ENCODE measurements at regions not wholly inside any gene's neighbourhood (a gene's known extent, or its start where the extent isn't known, plus 50 kb on each side); places are given as distances from the start of the nearest gene placed in this dataset.
A peak's percentile ranks its signal among the peaks of the same experiment; 100 is the strongest.

- no peak overlapping the region for H2AFZ ChIP-seq
- peaks cover 14% of the 10 kb centered on the region for H3K4me1 ChIP-seq (replicated peaks; ENCODE audit: insufficient read depth)
- peak overlapping the region; percentile 5; the same call in 1 of the 2 replicates for H3K4me2 ChIP-seq
- H3K36me3 ChIP-seq (ENCODE audit: low read depth) = no peaks in the 10 kb centered on the region
- BruUV-seq (replicated peaks) = no TSS peak
- no peak overlapping the region for H3K4me3 ChIP-seq
- peak in 1 of 2 experiments; percentile 45 for DNase-seq
- ChIA-PET CTCF (no interaction called here), POLR2A (ENCODE audit: unreplicated experiment) (interaction anchor here (0.5 kb wide), 1 partner anchor 212 kb away, joined by 4 read pairs; no protein-coding TSS in a partner anchor)
- no peaks in the 10 kb centered on the region for H3K79me2 ChIP-seq (ENCODE audit: low read depth)
- H3K27ac ChIP-seq = no peak overlapping the region
- intact Hi-C loops (cut with micrococcal nuclease; ENCODE audit: unreplicated experiment) = no loop called here
- no peaks in the 10 kb centered on the region; the same call in 1 of the 2 replicates for H3K9me3 ChIP-seq (ENCODE audit: insufficient read depth, low read depth)
- peaks cover 3% of the 10 kb centered on the region; the same call in 1 of the 2 replicates for H3F3A ChIP-seq (ENCODE audit: insufficient read depth, low read depth)
- H3K9me2 ChIP-seq (ENCODE audit: insufficient read depth) = 0 out of 2 replicates have a peak, but pooled peaks cover 4% of the 10 kb centered on the region
- H4K20me1 ChIP-seq (ENCODE audit: insufficient read depth) = no peaks in the 10 kb centered on the region
- no peaks in the 10 kb centered on the region for H3K27me3 ChIP-seq (ENCODE audit: insufficient read depth, low read depth)
- no peak for TF ChIP-seq EZH2 (IDR thresholded peaks at IDR 0.05; ENCODE audit: low read depth)
- no peak for TF ChIP-seq CTCF (conservative IDR thresholded peaks at IDR 0.05)
Measured at GRCh38 chr20:24718277-24718676, 230.8 kb upstream of the CST7 start.

GRCh38 chr20:24718696-24719095 lies 230.4 kb upstream of the CST7 start:
- no peaks in the 10 kb centered on the region for H3K79me2 ChIP-seq (ENCODE audit: low read depth)
- no peaks in the 10 kb centered on the region; the same call in 1 of the 2 replicates for H3K9me3 ChIP-seq (ENCODE audit: insufficient read depth, low read depth)
- ChIA-PET CTCF (no interaction called here), POLR2A (ENCODE audit: unreplicated experiment) (no interaction called here)
- 0 out of 2 replicates have a peak, but pooled peaks cover 4% of the 10 kb centered on the region for H3K9me2 ChIP-seq (ENCODE audit: insufficient read depth)
- H3F3A ChIP-seq (ENCODE audit: insufficient read depth, low read depth) = peaks cover 3% of the 10 kb centered on the region; the same call in 1 of the 2 replicates
- peaks cover 14% of the 10 kb centered on the region for H3K4me1 ChIP-seq (replicated peaks; ENCODE audit: insufficient read depth)
- BruUV-seq (replicated peaks) = no TSS peak
- peak overlapping the region; percentile 5; the same call in 1 of the 2 replicates for H3K4me2 ChIP-seq
- DNase-seq = peak; percentile 25 to 61
- no peak overlapping the region for H3K27ac ChIP-seq
- intact Hi-C loops (cut with micrococcal nuclease; ENCODE audit: unreplicated experiment) = no loop called here
- H3K36me3 ChIP-seq (ENCODE audit: low read depth) = no peaks in the 10 kb centered on the region
- H4K20me1 ChIP-seq (ENCODE audit: insufficient read depth) = no peaks in the 10 kb centered on the region
- no peak overlapping the region for H3K4me3 ChIP-seq
- no peaks in the 10 kb centered on the region for H3K27me3 ChIP-seq (ENCODE audit: insufficient read depth, low read depth)
- H2AFZ ChIP-seq = no peak overlapping the region
- TF ChIP-seq EZH2 (IDR thresholded peaks at IDR 0.05; ENCODE audit: low read depth) (no peak), CTCF (conservative IDR thresholded peaks at IDR 0.05) (no peak)

- no peaks in the 10 kb centered on the region for H3K79me2 ChIP-seq (ENCODE audit: low read depth)
- peaks cover 3% of the 10 kb centered on the region; the same call in 1 of the 2 replicates for H3F3A ChIP-seq (ENCODE audit: insufficient read depth, low read depth)
- no peaks in the 10 kb centered on the region for H3K27me3 ChIP-seq (ENCODE audit: insufficient read depth, low read depth)
- H3K27ac ChIP-seq = no peak overlapping the region
- H3K4me1 ChIP-seq (replicated peaks; ENCODE audit: insufficient read depth) = peaks cover 14% of the 10 kb centered on the region
- H3K36me3 ChIP-seq (ENCODE audit: low read depth) = no peaks in the 10 kb centered on the region
- TF ChIP-seq CTCF (conservative IDR thresholded peaks at IDR 0.05) (no peak), EZH2 (IDR thresholded peaks at IDR 0.05; ENCODE audit: low read depth) (no peak)
- intact Hi-C loops (cut with micrococcal nuclease; ENCODE audit: unreplicated experiment) = no loop called here
- H3K4me3 ChIP-seq = no peak overlapping the region
- 0 out of 2 replicates have a peak, but pooled peaks cover 4% of the 10 kb centered on the region for H3K9me2 ChIP-seq (ENCODE audit: insufficient read depth)
- H3K4me2 ChIP-seq = no peak overlapping the region
- no peak for DNase-seq
- H3K9me3 ChIP-seq (ENCODE audit: insufficient read depth, low read depth) = no peaks in the 10 kb centered on the region; the same call in 1 of the 2 replicates
- ChIA-PET POLR2A (ENCODE audit: unreplicated experiment) (no interaction called here), CTCF (no interaction called here)
- H2AFZ ChIP-seq = no peak overlapping the region
- no TSS peak for BruUV-seq (replicated peaks)
- H4K20me1 ChIP-seq (ENCODE audit: insufficient read depth) = no peaks in the 10 kb centered on the region
Measured at GRCh38 chr20:24720957-24721356, 228.1 kb upstream of the CST7 start.

Data from PC-9 (cell line).